ENCODE measurements at regions not wholly inside any gene's neighbourhood (a gene's known extent, or its start where the extent isn't known, plus 50 kb on each side); places are given as distances from the start of the nearest gene placed in this dataset.

DNA sequence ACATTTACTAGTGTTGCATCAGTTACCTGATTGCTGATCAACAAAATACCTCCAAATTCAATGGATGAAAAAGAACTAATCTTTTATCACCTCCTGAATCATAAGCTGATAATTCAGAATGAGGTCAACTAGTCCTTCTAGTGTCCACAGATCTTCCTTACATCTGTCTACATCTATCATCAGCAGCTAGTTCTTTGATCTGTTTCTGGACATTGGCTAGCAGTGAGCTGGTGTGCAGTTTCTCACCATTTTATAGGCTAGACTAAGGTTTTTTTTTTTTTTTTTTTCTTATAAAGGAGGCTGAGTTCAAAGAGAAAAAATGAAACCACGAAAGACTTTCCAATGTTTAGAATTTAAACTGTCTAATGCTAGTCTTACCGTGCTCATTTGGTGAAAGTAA lies 534.3 kb upstream of the ST8SIA4 start:
- no peak overlapping the region for H3K27ac Mint-ChIP-seq (ENCODE audit: unreplicated experiment)
- no TSS peak for BruUV-seq (replicated peaks)
- intact Hi-C loops (cut with micrococcal nuclease; ENCODE audit: unreplicated experiment), result loop anchor here (5.0 kb wide), 1 partner anchor 240 kb away; no protein-coding TSS in a partner anchor
- Histone ChIP-seq H3K9me3 (no peaks in the 10 kb centered on the region), H3K36me3 (ENCODE audit: control insufficient read depth, insufficient read depth, low read length) (no peaks in the 10 kb centered on the region), H3K4me1 (peaks cover 10% of the 10 kb centered on the region; the same call in 1 of the 2 replicates), H3K4me3 (ENCODE audit: low read depth, low read length) (no peak overlapping the region), H3K27me3 (replicated peaks; ENCODE audit: control insufficient read depth, insufficient read depth, low read length) (no peaks in the 10 kb centered on the region)
- DNase-seq, result no peak
- no peak overlapping the region for H3K4me3 Mint-ChIP-seq (ENCODE audit: unreplicated experiment)
- no peaks in the 10 kb centered on the region for H3K9me3 Mint-ChIP-seq (ENCODE audit: unreplicated experiment)
- no peaks in the 10 kb centered on the region for H3K4me1 Mint-ChIP-seq (ENCODE audit: low read depth, unreplicated experiment)
- ChIA-PET POLR2A (no interaction called here), CTCF (no interaction called here)
- TF ChIP-seq, protein P1, sequence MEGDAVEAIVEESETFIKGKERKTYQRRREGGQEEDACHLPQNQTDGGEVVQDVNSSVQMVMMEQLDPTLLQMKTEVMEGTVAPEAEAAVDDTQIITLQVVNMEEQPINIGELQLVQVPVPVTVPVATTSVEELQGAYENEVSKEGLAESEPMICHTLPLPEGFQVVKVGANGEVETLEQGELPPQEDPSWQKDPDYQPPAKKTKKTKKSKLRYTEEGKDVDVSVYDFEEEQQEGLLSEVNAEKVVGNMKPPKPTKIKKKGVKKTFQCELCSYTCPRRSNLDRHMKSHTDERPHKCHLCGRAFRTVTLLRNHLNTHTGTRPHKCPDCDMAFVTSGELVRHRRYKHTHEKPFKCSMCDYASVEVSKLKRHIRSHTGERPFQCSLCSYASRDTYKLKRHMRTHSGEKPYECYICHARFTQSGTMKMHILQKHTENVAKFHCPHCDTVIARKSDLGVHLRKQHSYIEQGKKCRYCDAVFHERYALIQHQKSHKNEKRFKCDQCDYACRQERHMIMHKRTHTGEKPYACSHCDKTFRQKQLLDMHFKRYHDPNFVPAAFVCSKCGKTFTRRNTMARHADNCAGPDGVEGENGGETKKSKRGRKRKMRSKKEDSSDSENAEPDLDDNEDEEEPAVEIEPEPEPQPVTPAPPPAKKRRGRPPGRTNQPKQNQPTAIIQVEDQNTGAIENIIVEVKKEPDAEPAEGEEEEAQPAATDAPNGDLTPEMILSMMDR (IDR thresholded peaks at IDR 0.05; ENCODE audit: insufficient read depth in 1 of 2, low read depth in 1 of 2, low read length in 1 of 2, severe bottlenecking in 1 of 2, unreplicated experiment in 1 of 2), result no peak
- no peaks in the 10 kb centered on the region for H3K36me3 Mint-ChIP-seq (ENCODE audit: insufficient read depth, unreplicated experiment)
- H3K27me3 Mint-ChIP-seq (ENCODE audit: insufficient read depth, unreplicated experiment), result no peaks in the 10 kb centered on the region

DNA sequence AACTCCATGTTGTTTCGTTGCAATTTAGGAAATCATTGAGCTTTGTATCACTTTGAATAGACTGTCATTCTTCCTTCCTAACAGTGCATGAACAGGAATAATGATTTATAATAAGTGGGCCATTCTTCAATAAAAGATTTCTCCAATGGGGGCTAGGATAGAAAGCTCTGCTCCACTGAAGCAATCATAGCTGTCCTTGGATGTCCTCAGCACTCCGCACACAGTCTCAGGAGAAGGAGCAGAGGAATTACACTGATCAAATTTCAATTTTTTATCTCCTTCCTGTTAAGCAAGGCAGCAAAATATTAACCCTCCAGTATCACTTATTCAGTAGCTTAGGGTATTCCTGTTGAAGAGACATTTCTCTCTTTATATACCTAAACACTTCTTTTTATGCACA lies 532.7 kb upstream of the ST8SIA4 start:
- TF ChIP-seq, protein P1 (IDR thresholded peaks at IDR 0.05; ENCODE audit: insufficient read depth in 1 of 2, low read depth in 1 of 2, low read length in 1 of 2, severe bottlenecking in 1 of 2, unreplicated experiment in 1 of 2), result no peak
- intact Hi-C loops (cut with micrococcal nuclease; ENCODE audit: unreplicated experiment), result loop anchor here (5.0 kb wide), 1 partner anchor 242 kb away; no protein-coding TSS in a partner anchor
- no peaks in the 10 kb centered on the region; the same call in 1 of the 2 replicates for H3K9me3 ChIP-seq
- H3K36me3 ChIP-seq (ENCODE audit: control insufficient read depth, insufficient read depth, low read length), result no peaks in the 10 kb centered on the region
- ChIA-PET CTCF (no interaction called here), POLR2A (no interaction called here)
- Mint-ChIP-seq H3K4me1 (ENCODE audit: low read depth, unreplicated experiment) (no peaks in the 10 kb centered on the region), H3K9me3 (ENCODE audit: unreplicated experiment) (no peaks in the 10 kb centered on the region), H3K4me3 (ENCODE audit: unreplicated experiment) (no peak overlapping the region), H3K27ac (ENCODE audit: unreplicated experiment) (no peak overlapping the region), H3K36me3 (ENCODE audit: insufficient read depth, unreplicated experiment) (no peaks in the 10 kb centered on the region), H3K27me3 (ENCODE audit: insufficient read depth, unreplicated experiment) (no peaks in the 10 kb centered on the region)
- no peak overlapping the region for H3K4me3 ChIP-seq (ENCODE audit: low read depth, low read length)
- no peaks in the 10 kb centered on the region for H3K27me3 ChIP-seq (replicated peaks; ENCODE audit: control insufficient read depth, insufficient read depth, low read length)
- H3K4me1 ChIP-seq, result peaks cover 10% of the 10 kb centered on the region; the same call in 1 of the 2 replicates
- no TSS peak for BruUV-seq (replicated peaks)
- no peak for DNase-seq

DNA sequence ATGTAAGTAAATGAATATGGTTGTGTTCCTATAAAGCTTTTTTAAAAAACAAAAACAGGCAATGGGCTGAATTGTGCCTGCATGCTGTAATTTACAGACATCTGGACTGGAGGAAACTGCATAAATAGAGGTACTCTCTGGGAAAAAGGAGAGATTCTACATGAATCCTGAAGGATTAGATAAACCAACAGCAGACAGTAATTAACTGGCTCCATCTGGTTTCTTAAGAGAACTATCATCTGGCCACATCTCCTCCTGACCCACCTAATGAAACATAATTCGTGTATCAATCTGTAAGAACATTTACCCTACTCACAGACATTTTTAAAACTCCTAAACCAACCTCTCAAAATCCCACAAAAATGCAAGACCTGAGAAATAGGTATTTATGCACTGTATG lies 528.1 kb upstream of the ST8SIA4 start:
- H3K27ac Mint-ChIP-seq (ENCODE audit: unreplicated experiment), result no peak overlapping the region
- TF ChIP-seq, protein P1 (IDR thresholded peaks at IDR 0.05; ENCODE audit: insufficient read depth in 1 of 2, low read depth in 1 of 2, low read length in 1 of 2, severe bottlenecking in 1 of 2, unreplicated experiment in 1 of 2), result no peak
- no peak for DNase-seq
- no peak overlapping the region for H3K4me3 Mint-ChIP-seq (ENCODE audit: unreplicated experiment)
- no peaks in the 10 kb centered on the region for H3K4me1 Mint-ChIP-seq (ENCODE audit: low read depth, unreplicated experiment)
- CTCF ChIA-PET, result no interaction called here
- Histone ChIP-seq H3K27me3 (replicated peaks; ENCODE audit: control insufficient read depth, insufficient read depth, low read length) (no peaks in the 10 kb centered on the region), H3K4me3 (ENCODE audit: low read depth, low read length) (no peak overlapping the region), H3K36me3 (ENCODE audit: control insufficient read depth, insufficient read depth, low read length) (no peaks in the 10 kb centered on the region), H3K9me3 (no peaks in the 10 kb centered on the region; the same call in 1 of the 2 replicates), H3K4me1 (peaks cover 10% of the 10 kb centered on the region; the same call in 1 of the 2 replicates)
- POLR2A ChIA-PET, result no interaction called here
- intact Hi-C loops (cut with micrococcal nuclease; ENCODE audit: unreplicated experiment), result no loop called here
- no TSS peak for BruUV-seq (replicated peaks)
- no peaks in the 10 kb centered on the region for H3K27me3 Mint-ChIP-seq (ENCODE audit: insufficient read depth, unreplicated experiment)
- no peaks in the 10 kb centered on the region for H3K9me3 Mint-ChIP-seq (ENCODE audit: unreplicated experiment)
- no peaks in the 10 kb centered on the region for H3K36me3 Mint-ChIP-seq (ENCODE audit: insufficient read depth, unreplicated experiment)
